HG03469 (cell line): ENCODE measurements at regions not wholly inside any gene's neighbourhood (a gene's known extent, or its start where the extent isn't known, plus 50 kb on each side); places are given as distances from the start of the nearest gene placed in this dataset.
"Not testable (repeated sequence)": the region's sequence is repeated elsewhere in the genome, so short reads cannot be mapped to it uniquely, and the experiment has no call there.

Experiments used
- ATAC-seq: cut with Tn5 transposase; IDR thresholded peaks from one replicate; pipeline ENCODE4 v1.9.1; 2021; ENCODE audit warnings: mild to moderate bottlenecking, moderate library complexity, moderate number of reproducible peaks; ENCODE audit not compliant: unreplicated experiment

GRCh38 chr7:153912211-153912610 lies 140.0 kb upstream of the DPP6 start:
- ATAC-seq = no peak

- no peak for ATAC-seq
Observed at GRCh38 chr7:153920126-153920525, 132.1 kb upstream of the DPP6 start.

- ATAC-seq = no peak
Observed at GRCh38 chr7:153920897-153921296, 131.3 kb upstream of the DPP6 start.

- ATAC-seq = no peak
Observed at GRCh38 chr7:153921408-153921807, 130.8 kb upstream of the DPP6 start.

GRCh38 chr7:153930696-153931095 lies 121.5 kb upstream of the DPP6 start:
- ATAC-seq = no peak

- ATAC-seq = no peak
Observed at GRCh38 chr7:153934048-153934447, 118.2 kb upstream of the DPP6 start.

GRCh38 chr7:153934629-153935028 lies 117.6 kb upstream of the DPP6 start:
- ATAC-seq = no peak

- no peak for ATAC-seq
Observed at GRCh38 chr7:153935095-153935494, 117.1 kb upstream of the DPP6 start.

- no peak for ATAC-seq
Observed at GRCh38 chr7:153938451-153938850, 113.7 kb upstream of the DPP6 start.

GRCh38 chr7:153939177-153939576 lies 113.0 kb upstream of the DPP6 start:
- no peak for ATAC-seq

- no peak for ATAC-seq
Observed at GRCh38 chr7:153939654-153940053, 112.5 kb upstream of the DPP6 start.

GRCh38 chr7:153941061-153941460 lies 111.1 kb upstream of the DPP6 start:
- no peak for ATAC-seq

- ATAC-seq = no peak
Observed at GRCh38 chr7:153942036-153942435, 110.2 kb upstream of the DPP6 start.

- ATAC-seq = no peak
Observed at GRCh38 chr7:153943457-153943856, 108.7 kb upstream of the DPP6 start.

GRCh38 chr7:153943861-153944260 lies 108.3 kb upstream of the DPP6 start:
- ATAC-seq = no peak

GRCh38 chr7:153948060-153948459 lies 104.1 kb upstream of the DPP6 start:
- no peak for ATAC-seq

- ATAC-seq = no peak
Observed at GRCh38 chr7:153951316-153951715, 100.9 kb upstream of the DPP6 start.

GRCh38 chr7:153954477-153954876 lies 97.7 kb upstream of the DPP6 start:
- ATAC-seq = no peak

- not testable (repeated sequence) for ATAC-seq
Observed at GRCh38 chr7:153957677-153958076, 94.5 kb upstream of the DPP6 start.

- ATAC-seq = not testable (repeated sequence)
Observed at GRCh38 chr7:153958381-153958780, 93.8 kb upstream of the DPP6 start.

GRCh38 chr7:153958789-153959188 lies 93.4 kb upstream of the DPP6 start:
- not testable (repeated sequence) for ATAC-seq

- not testable (repeated sequence) for ATAC-seq
Observed at GRCh38 chr7:153964481-153965112, 87.6 kb upstream of the DPP6 start.

- ATAC-seq = not testable (repeated sequence)
Observed at GRCh38 chr7:153969016-153969415, 83.2 kb upstream of the DPP6 start.
